ENCODE measurements at regions not wholly inside any gene's neighbourhood (a gene's known extent, or its start where the extent isn't known, plus 50 kb on each side); places are given as distances from the start of the nearest gene placed in this dataset.
A peak's percentile ranks its signal among the peaks of the same experiment; 100 is the strongest.

DNA sequence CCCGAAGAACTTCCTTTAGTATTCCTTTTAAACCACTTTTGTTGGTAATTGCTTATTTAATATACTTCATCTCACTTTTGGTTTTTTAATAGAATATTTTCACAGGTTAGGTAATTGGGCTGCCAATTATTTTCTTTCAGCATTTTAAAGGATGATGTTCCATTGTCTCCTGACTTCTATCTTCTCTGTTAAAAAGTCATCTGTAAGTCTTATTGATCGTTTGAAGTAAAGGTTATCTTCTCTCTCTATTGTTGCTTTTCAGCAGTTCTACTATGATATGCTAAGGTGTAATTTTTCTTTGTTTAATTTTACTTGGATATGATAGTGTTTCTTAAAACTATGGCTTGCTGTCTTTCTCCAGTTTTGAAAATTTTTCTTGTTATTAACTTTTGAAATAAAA is 307.5 kb downstream of the MAP2K4 start:
- TF ChIP-seq, protein P1, sequence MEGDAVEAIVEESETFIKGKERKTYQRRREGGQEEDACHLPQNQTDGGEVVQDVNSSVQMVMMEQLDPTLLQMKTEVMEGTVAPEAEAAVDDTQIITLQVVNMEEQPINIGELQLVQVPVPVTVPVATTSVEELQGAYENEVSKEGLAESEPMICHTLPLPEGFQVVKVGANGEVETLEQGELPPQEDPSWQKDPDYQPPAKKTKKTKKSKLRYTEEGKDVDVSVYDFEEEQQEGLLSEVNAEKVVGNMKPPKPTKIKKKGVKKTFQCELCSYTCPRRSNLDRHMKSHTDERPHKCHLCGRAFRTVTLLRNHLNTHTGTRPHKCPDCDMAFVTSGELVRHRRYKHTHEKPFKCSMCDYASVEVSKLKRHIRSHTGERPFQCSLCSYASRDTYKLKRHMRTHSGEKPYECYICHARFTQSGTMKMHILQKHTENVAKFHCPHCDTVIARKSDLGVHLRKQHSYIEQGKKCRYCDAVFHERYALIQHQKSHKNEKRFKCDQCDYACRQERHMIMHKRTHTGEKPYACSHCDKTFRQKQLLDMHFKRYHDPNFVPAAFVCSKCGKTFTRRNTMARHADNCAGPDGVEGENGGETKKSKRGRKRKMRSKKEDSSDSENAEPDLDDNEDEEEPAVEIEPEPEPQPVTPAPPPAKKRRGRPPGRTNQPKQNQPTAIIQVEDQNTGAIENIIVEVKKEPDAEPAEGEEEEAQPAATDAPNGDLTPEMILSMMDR (IDR thresholded peaks at IDR 0.05; ENCODE audit: control extremely low read depth, extremely low read depth, low read depth, missing control alignments) = no peak
- no peak for DNase-seq (ENCODE audit: extremely low spot score)
- ChIA-PET POLR2A (no interaction called here), CTCF (no interaction called here)

DNA sequence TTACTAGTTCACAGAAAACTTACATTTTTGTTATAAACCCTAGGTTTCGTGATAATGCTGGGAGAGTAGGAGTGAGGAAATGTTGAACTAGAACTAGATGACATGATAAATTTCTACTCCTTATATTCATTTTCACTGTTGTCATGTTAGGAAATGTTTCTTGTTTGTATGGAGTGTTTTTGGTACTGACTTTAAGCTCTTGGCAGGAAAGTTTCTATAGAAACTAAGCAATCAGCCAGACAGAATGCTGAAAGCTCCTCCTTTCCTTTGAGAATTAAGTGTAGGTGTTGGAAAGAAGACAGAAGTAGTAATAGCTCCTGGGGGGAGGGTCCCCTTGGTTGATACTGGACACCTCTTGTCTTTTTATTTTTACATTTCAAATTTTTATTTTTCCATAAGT is 309.8 kb downstream of the MAP2K4 start:
- CTCF ChIA-PET = interaction anchor here (1.0 kb wide), 1 partner anchor 11 kb away, joined by 3 read pairs; no protein-coding TSS in a partner anchor
- DNase-seq (ENCODE audit: extremely low spot score) = no peak
- TF ChIP-seq, protein P1 (IDR thresholded peaks at IDR 0.05; ENCODE audit: control extremely low read depth, extremely low read depth, low read depth, missing control alignments) = no peak
- POLR2A ChIA-PET = no interaction called here

DNA sequence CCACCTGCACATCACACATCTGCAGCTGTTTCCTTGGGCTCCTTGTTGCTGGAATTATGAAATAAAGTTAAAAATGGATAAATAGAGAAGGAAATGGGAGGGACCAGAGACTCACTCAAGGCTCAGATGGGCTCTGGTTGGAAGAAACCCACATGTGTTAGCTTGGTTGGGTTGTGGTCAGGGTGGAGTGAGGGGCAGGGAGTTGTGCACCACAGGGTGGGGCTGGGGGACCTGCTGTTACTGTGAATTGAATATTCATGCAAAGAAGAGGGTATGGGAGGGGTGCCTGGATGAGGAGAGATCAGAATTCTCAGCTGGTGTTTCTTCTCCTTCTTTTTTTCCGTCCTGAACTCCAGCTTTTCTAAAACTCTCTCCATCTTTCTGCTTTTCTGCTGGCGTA is 320.7 kb downstream of the MAP2K4 start:
- ChIA-PET POLR2A (no interaction called here), CTCF (interaction anchor here (0.7 to 1.8 kb wide), 2 partner anchors 11 to 326 kb away, joined by 3 to 11 read pairs; no protein-coding TSS in a partner anchor)
- TF ChIP-seq, protein P1 (IDR thresholded peaks at IDR 0.05; ENCODE audit: control extremely low read depth, extremely low read depth, low read depth, missing control alignments) = no peak
- no peak for DNase-seq (ENCODE audit: extremely low spot score)

DNA sequence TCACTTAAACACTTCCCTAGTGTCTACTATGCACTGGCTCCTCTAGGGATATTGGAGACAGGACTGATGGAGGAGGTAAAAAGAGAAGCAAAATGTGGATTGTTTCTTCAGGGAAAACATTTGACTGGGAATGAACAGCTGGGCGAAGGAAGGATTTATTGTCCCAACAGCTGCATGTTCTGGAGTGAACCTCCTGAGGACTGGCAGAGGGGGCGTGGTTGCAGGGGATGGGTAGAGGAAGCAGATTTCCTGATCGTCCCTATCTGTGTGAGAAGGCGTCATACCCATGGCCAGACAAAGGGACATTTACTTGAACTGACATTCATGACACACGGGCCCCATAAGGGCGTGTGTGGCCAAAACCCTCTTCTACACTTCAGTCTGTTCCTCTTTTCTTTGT is 321.5 kb downstream of the MAP2K4 start:
- TF ChIP-seq, protein P1 (IDR thresholded peaks at IDR 0.05; ENCODE audit: control extremely low read depth, extremely low read depth, low read depth, missing control alignments) = no peak
- CTCF ChIA-PET = interaction anchor here (0.7 to 2.0 kb wide), 14 partner anchors 8 to 667 kb away, joined by 3 to 16 read pairs (median 3); no protein-coding TSS in a partner anchor
- no peak for DNase-seq (ENCODE audit: extremely low spot score)
- POLR2A ChIA-PET = no interaction called here

DNA sequence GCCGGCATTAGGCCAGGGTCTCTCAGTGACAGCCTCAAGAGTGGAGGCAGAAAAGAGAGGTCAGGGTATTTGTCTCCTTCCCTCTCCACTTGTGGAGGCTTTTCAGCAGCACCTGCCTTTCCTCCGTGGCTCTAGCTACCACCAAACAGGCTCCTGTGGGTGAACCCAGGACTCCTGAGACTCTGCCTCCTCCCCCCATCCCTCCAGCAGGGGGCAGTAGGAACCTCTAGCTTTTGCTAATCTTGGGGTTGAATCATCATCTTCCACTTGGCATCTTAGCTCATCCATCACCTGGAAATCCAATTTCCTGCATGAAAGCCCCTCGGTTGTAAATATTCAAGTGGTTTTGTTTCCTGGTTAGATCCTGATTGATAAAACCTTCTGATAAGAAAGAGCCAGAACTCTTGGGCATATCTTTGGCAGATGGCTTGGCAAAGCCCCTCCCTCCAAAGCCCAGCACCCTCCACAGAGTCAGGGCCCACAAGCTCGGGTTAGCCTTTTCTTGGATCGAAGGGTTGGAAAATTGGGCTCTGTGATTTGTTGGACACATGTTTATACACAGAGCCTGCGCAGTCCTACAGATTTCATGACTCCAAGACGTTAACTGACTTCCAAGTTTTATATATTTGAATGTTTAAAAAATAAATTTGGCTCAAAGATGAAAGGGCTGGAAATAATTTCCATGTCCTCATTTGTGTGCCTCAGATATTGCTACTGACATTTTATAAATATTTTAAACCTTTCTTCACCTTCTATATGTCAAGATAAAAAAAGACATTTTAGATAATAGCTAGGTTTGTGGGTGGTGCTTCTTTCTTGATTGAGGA is 322.1 kb downstream of the MAP2K4 start:
- peak; percentile 52 for DNase-seq (ENCODE audit: extremely low spot score)
- ChIA-PET CTCF (interaction anchor here (0.9 to 2.0 kb wide), 16 partner anchors 9 to 667 kb away, joined by 3 to 16 read pairs (median 3); no protein-coding TSS in a partner anchor), POLR2A (no interaction called here)
- TF ChIP-seq, protein P1 (IDR thresholded peaks at IDR 0.05; ENCODE audit: control extremely low read depth, extremely low read depth, low read depth, missing control alignments) = peak; percentile 30

DNA sequence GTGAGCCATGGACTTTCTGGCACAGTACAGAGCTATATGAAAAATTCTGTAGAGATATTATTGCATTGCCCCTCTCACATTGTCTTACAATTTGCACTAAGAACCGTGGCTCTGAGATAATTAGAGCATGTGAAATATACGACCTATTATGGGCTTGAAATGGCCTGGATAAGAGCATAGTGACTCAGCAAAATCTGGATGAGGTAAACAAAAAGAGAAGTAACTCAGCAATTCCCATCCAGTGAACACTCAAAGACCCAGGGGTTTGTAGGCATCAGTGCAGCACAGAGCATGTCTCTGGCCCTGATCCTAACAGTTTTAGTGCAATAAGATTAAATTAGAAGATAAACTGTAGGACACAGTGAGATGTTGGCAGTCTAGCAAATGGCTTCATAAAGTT is 317.2 kb upstream of the MYOCD start:
- TF ChIP-seq, protein P1 (IDR thresholded peaks at IDR 0.05; ENCODE audit: control extremely low read depth, extremely low read depth, low read depth, missing control alignments) = no peak
- no peak for DNase-seq (ENCODE audit: extremely low spot score)
- ChIA-PET CTCF (interaction anchor here (1.2 kb wide), 2 partner anchors 139 to 319 kb away, joined by 3 to 4 read pairs; no protein-coding TSS in a partner anchor), POLR2A (interaction anchor here (0.7 kb wide), 1 partner anchor 252 kb away, joined by 5 read pairs; no protein-coding TSS in a partner anchor)

Measured in GM10248 (cell line).